ENCODE measurements at regions not wholly inside any gene's neighbourhood (a gene's known extent, or its start where the extent isn't known, plus 50 kb on each side); places are given as distances from the start of the nearest gene placed in this dataset.

DNA sequence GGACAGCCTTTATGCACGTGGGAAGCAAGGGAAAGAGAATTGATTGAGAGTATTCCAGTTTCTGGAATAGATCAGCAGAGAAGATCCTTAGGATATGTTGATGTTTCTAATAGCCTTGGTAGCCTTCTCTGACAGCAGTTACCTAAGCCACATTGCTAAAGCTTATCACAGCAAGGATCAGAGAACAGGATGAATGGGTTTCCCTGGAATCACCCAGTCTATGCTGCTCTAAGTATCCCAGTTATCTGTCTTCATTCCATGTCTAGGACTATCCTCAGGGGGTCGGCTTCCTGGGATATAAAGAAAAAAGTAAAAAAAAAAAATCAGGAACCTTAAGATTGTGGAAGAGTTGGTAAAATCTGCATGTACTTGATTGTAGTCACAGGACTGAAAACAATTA is 352.0 kb upstream of the AKR1E2 start:
- H3K4me3 Mint-ChIP-seq: no peak overlapping the region
- TF ChIP-seq, protein P1, sequence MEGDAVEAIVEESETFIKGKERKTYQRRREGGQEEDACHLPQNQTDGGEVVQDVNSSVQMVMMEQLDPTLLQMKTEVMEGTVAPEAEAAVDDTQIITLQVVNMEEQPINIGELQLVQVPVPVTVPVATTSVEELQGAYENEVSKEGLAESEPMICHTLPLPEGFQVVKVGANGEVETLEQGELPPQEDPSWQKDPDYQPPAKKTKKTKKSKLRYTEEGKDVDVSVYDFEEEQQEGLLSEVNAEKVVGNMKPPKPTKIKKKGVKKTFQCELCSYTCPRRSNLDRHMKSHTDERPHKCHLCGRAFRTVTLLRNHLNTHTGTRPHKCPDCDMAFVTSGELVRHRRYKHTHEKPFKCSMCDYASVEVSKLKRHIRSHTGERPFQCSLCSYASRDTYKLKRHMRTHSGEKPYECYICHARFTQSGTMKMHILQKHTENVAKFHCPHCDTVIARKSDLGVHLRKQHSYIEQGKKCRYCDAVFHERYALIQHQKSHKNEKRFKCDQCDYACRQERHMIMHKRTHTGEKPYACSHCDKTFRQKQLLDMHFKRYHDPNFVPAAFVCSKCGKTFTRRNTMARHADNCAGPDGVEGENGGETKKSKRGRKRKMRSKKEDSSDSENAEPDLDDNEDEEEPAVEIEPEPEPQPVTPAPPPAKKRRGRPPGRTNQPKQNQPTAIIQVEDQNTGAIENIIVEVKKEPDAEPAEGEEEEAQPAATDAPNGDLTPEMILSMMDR (IDR thresholded peaks at IDR 0.05): no peak
- H3K36me3 Mint-ChIP-seq (ENCODE audit: low read depth): no peaks in the 10 kb centered on the region
- CTCF ChIA-PET: no interaction called here
- DNase-seq: no peak
- POLR2A ChIA-PET: no interaction called here
- H3K27me3 Mint-ChIP-seq: peaks cover 14% of the 10 kb centered on the region
- no peak overlapping the region for H3K27ac Mint-ChIP-seq
- H3K9me3 Mint-ChIP-seq: no peaks in the 10 kb centered on the region
- intact Hi-C loops (cut with micrococcal nuclease): no loop called here
- no peak for ATAC-seq (ENCODE audit: low read depth)
- no peaks in the 10 kb centered on the region for H3K4me1 Mint-ChIP-seq

GRCh38 chr10:4472190-4472904 is 353.7 kb upstream of the AKR1E2 start:
- H3K4me1 Mint-ChIP-seq: no peaks in the 10 kb centered on the region
- no peaks in the 10 kb centered on the region for H3K36me3 Mint-ChIP-seq (ENCODE audit: low read depth)
- no peaks in the 10 kb centered on the region for H3K9me3 Mint-ChIP-seq
- intact Hi-C loops (cut with micrococcal nuclease): no loop called here
- CTCF ChIA-PET: no interaction called here
- peaks cover 18% of the 10 kb centered on the region for H3K27me3 Mint-ChIP-seq
- no peak overlapping the region for H3K27ac Mint-ChIP-seq
- no peak for ATAC-seq (ENCODE audit: low read depth)
- POLR2A ChIA-PET: interaction anchor here (0.8 kb wide), 1 partner anchor 687 kb away, joined by 3 read pairs; no protein-coding TSS in a partner anchor
- DNase-seq: no peak
- no peak overlapping the region for H3K4me3 Mint-ChIP-seq
- TF ChIP-seq, protein P1 (IDR thresholded peaks at IDR 0.05): no peak

GRCh38 chr10:4470231-4470835 is 355.7 kb upstream of the AKR1E2 start:
- no peak overlapping the region for H3K27ac Mint-ChIP-seq
- ChIA-PET CTCF (no interaction called here), POLR2A (no interaction called here)
- H3K4me3 Mint-ChIP-seq: no peak overlapping the region
- H3K4me1 Mint-ChIP-seq: no peaks in the 10 kb centered on the region
- intact Hi-C loops (cut with micrococcal nuclease): no loop called here
- no peaks in the 10 kb centered on the region for H3K9me3 Mint-ChIP-seq
- no peak for ATAC-seq (ENCODE audit: low read depth)
- TF ChIP-seq, protein P1 (IDR thresholded peaks at IDR 0.05): no peak
- no peaks in the 10 kb centered on the region for H3K36me3 Mint-ChIP-seq (ENCODE audit: low read depth)
- no peak for DNase-seq
- H3K27me3 Mint-ChIP-seq: peaks cover 25% of the 10 kb centered on the region

DNA sequence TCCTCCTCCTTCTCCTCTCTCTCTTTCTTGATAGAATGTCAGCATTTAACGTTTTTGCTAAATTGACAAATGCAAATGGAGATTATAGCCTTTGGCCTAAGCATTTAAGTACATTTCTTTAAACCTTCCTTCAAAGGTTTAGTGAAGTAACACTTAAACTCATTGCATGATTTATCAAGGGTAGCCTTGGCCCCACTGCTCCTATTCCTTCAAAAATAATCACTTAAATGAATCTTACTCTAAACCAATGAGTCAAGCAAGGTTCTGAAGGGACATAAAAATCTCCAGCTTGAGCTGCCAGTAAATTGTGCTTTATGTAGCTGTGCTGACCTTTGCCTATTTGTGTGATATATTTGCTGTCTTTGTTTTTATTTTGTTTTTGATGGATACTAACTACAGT is 358.5 kb upstream of the AKR1E2 start:
- ATAC-seq (ENCODE audit: low read depth) (no peak), DNase-seq (no peak)
- ChIA-PET POLR2A (no interaction called here), CTCF (no interaction called here)
- peaks cover 4% of the 10 kb centered on the region for H3K9me3 Mint-ChIP-seq
- H3K27me3 Mint-ChIP-seq: peaks cover 21% of the 10 kb centered on the region
- no peaks in the 10 kb centered on the region for H3K36me3 Mint-ChIP-seq (ENCODE audit: low read depth)
- no peak overlapping the region for H3K4me3 Mint-ChIP-seq
- intact Hi-C loops (cut with micrococcal nuclease): no loop called here
- H3K27ac Mint-ChIP-seq: no peak overlapping the region
- H3K4me1 Mint-ChIP-seq: no peaks in the 10 kb centered on the region
- TF ChIP-seq, protein P1 (IDR thresholded peaks at IDR 0.05): no peak

- TF ChIP-seq, protein P1 (IDR thresholded peaks at IDR 0.05): no peak
- CTCF ChIA-PET: no interaction called here
- H3K4me3 Mint-ChIP-seq: no peak overlapping the region
- no peak overlapping the region for H3K27ac Mint-ChIP-seq
- peaks cover 4% of the 10 kb centered on the region for H3K9me3 Mint-ChIP-seq
- no peaks in the 10 kb centered on the region for H3K36me3 Mint-ChIP-seq (ENCODE audit: low read depth)
- ATAC-seq (ENCODE audit: low read depth) (no peak), DNase-seq (no peak)
- POLR2A ChIA-PET: no interaction called here
- intact Hi-C loops (cut with micrococcal nuclease): no loop called here
- peaks cover 3% of the 10 kb centered on the region for H3K27me3 Mint-ChIP-seq
- no peaks in the 10 kb centered on the region for H3K4me1 Mint-ChIP-seq
These were observed 365.7 kb upstream of the AKR1E2 start for GRCh38 chr10:4460267-4460666.
